ENCODE measurements at regions not wholly inside any gene's neighbourhood (a gene's known extent, or its start where the extent isn't known, plus 50 kb on each side); places are given as distances from the start of the nearest gene placed in this dataset.
"Not testable (repeated sequence)": the region's sequence is repeated elsewhere in the genome, so short reads cannot be mapped to it uniquely, and the experiment has no call there.

DNA sequence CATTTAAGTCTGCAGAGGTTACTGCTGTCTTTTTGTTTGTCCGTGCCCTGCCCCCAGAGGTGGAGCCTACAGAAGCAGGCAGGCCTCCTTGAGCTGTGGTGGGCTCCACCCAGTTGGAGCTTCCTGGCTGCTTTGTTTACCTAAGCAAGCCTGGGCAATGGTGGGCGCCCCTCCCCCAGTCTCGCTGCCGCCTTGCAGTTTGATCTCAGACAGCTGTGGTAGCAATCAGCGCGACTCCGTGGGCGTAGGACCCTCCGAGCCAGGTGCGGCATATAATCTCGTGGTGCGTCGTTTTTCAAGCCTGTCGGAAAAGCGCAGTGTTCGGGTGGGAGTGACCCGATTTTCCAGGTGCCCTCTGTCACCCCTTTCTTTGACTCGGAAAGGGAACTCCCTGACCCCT lies 253.3 kb upstream of the PITX2 start:
- H3K14ac ChIP-seq (replicated peaks; ENCODE audit: low read depth, low read length); H3K79me1 ChIP-seq (ENCODE audit: low read depth in 1 of 2, low read length in 2 of 2); H2BK20ac ChIP-seq (ENCODE audit: low read depth, low read length); H3K4me3 ChIP-seq (ENCODE audit: insufficient read depth, low read depth, low read length); H4K5ac ChIP-seq (ENCODE audit: low read depth, low read length); ATAC-seq (ENCODE audit: low read depth); H2BK5ac ChIP-seq (ENCODE audit: low read depth, low read length, poor library complexity, severe bottlenecking); H3K36me3 ChIP-seq (ENCODE audit: control insufficient read depth, insufficient read depth, low read length); H3K4ac ChIP-seq (ENCODE audit: low read depth, low read length); POLR2A ChIA-PET (ENCODE audit: unreplicated experiment); H3K9ac ChIP-seq (ENCODE audit: low read depth, low read length); H4K8ac ChIP-seq (ENCODE audit: low read depth in 2 of 2, low read length in 2 of 2); BruUV-seq (replicated peaks); H3K27ac ChIP-seq (ENCODE audit: insufficient read depth, low read length); intact Hi-C loops (cut with micrococcal nuclease); DNase-seq; H3K56ac ChIP-seq (ENCODE audit: extremely low read depth, insufficient read depth, low read length); in situ Hi-C loops (cut with MboI; ENCODE audit: low sequenced_read_pairs); H2AFZ ChIP-seq (replicated peaks; ENCODE audit: low read length, poor library complexity); dilution Hi-C loops (cut with HindIII; ENCODE audit: low sequenced_read_pairs, unreplicated experiment); H4K91ac ChIP-seq (ENCODE audit: insufficient read depth, low read depth, low read length); H3K23ac ChIP-seq (ENCODE audit: low read depth, low read length); H3K4me2 ChIP-seq (ENCODE audit: low read depth, low read length); H2AK5ac ChIP-seq (ENCODE audit: low read depth, low read length); H4K20me1 ChIP-seq (ENCODE audit: insufficient read depth, low read length); H2AK9ac ChIP-seq (replicated peaks; ENCODE audit: low read depth, low read length, poor library complexity); H3K4me1 ChIP-seq (ENCODE audit: control insufficient read depth, insufficient read depth, low read length); H3K9me1 ChIP-seq (ENCODE audit: insufficient read depth, low read length); H2BK15ac ChIP-seq (ENCODE audit: low read depth, low read length); H3K9me3 ChIP-seq (ENCODE audit: control insufficient read depth, insufficient read depth, low read length); H2BK120ac ChIP-seq (ENCODE audit: low read depth, low read length); H3K27me3 ChIP-seq (ENCODE audit: control insufficient read depth, insufficient read depth, low read length); CTCF ChIA-PET; H3K18ac ChIP-seq (ENCODE audit: low read depth, low read length): not testable (repeated sequence)
- 96% methylated on average over 8 of the region's 18 CpGs; no CpG with 5 or more reads in 1 of the 2 experiments for WGBS, 2 experiments (ENCODE audit: extremely low coverage in 2 of 2, insufficient read length in 1 of 2)

Data from IMR-90 (cell line).